PC-9 (cell line): ENCODE measurements at regions not wholly inside any gene's neighbourhood (a gene's known extent, or its start where the extent isn't known, plus 50 kb on each side); places are given as distances from the start of the nearest gene placed in this dataset.

Experiments
- BruUV-seq: library from RNA; stranded (reverse); fragments of 400-500 nt; replicated peaks from 2 replicates; lab custom pipeline; 2021; lab: Mats Ljungman, UMichigan
- CTCF ChIA-PET: fragments of 300-600 bp; sonication (Branson Sonifier 250); formaldehyde crosslinking; loops from one replicate; lab custom pipeline; 2022; ENCODE audit warnings: antibody characterized with exemption; lab: Charles Lee
- POLR2A ChIA-PET: fragments of 300-600 bp; sonication (Branson Sonifier 250); formaldehyde crosslinking; loops from one replicate; lab custom pipeline; 2022; ENCODE audit warnings: antibody characterized with exemption; ENCODE audit not compliant: unreplicated experiment; lab: Charles Lee
- DNase-seq, 2 experiments: peaks; one replicate each; pipeline versions ENCODE4 v3.0.0 to v3.0.0-alpha.2; 2015 to 2022; ENCODE audit warnings: mixed read lengths in 1 of 2
- H2AFZ ChIP-seq: fragments of 200-600 bp; sonication (generic); 2 replicates; pipeline ENCODE4 v1.8.1; 2017; ENCODE audit warnings: antibody characterized with exemption
- H3F3A ChIP-seq: fragments of 200-600 bp; sonication (generic); 2 replicates; pipeline ENCODE4 v1.8.1; 2017; ENCODE audit warnings: antibody characterized with exemption, mild to moderate bottlenecking, low read depth; ENCODE audit not compliant: insufficient read depth
- H3K27ac ChIP-seq: fragments of 200-600 bp; sonication (generic); 2 replicates; pipeline ENCODE4 v1.6.1; 2016; ENCODE audit warnings: mixed run types
- H3K27me3 ChIP-seq: fragments of 200-600 bp; sonication (generic); 2 replicates; pipeline ENCODE4 v1.6.1; 2016; ENCODE audit warnings: low read depth, mixed run types; ENCODE audit not compliant: insufficient read depth
- H3K36me3 ChIP-seq: fragments of 200-600 bp; sonication (generic); 2 replicates; pipeline ENCODE4 v1.6.1; 2016; ENCODE audit warnings: low read depth, mixed run types
- H3K4me1 ChIP-seq: fragments of 200-600 bp; sonication (generic); replicated peaks from 2 replicates; pipeline ENCODE4 v1.6.1; 2016; ENCODE audit warnings: mixed run types; ENCODE audit not compliant: insufficient read depth
- H3K4me2 ChIP-seq: fragments of 200-600 bp; sonication (generic); 2 replicates; pipeline ENCODE4 v1.6.1; 2017; ENCODE audit warnings: mixed run types
- H3K4me3 ChIP-seq: fragments of 200-600 bp; sonication (generic); 2 replicates; pipeline ENCODE4 v1.6.1; 2016; ENCODE audit warnings: mixed run types
- H3K79me2 ChIP-seq: fragments of 200-600 bp; sonication (generic); 2 replicates; pipeline ENCODE4 v1.6.1; 2017; ENCODE audit warnings: low read depth, mixed run types
- H3K9me2 ChIP-seq: fragments of 200-600 bp; sonication (generic); 2 replicates; pipeline ENCODE4 v1.8.1; 2017; ENCODE audit warnings: mild to moderate bottlenecking; ENCODE audit not compliant: insufficient read depth
- H3K9me3 ChIP-seq: fragments of 200-600 bp; sonication (generic); 2 replicates; pipeline ENCODE4 v1.8.1; 2016; ENCODE audit warnings: low read depth; ENCODE audit not compliant: insufficient read depth
- H4K20me1 ChIP-seq: fragments of 200-600 bp; sonication (generic); 2 replicates; pipeline ENCODE4 v1.8.1; 2017; ENCODE audit not compliant: insufficient read depth
- EZH2 ChIP-seq: fragments of 200-600 bp; sonication (generic); IDR thresholded peaks from 2 replicates; pipeline ENCODE4 v1.8.0; 2017; ENCODE audit warnings: antibody characterized with exemption, low read depth
- intact Hi-C: fragments of 100-400 bp; cut with micrococcal nuclease; formaldehyde crosslinking; loops from one replicate; pipeline ENCODE4 v1.10.0; 2022; ENCODE audit not compliant: unreplicated experiment
- TF ChIP-seq, protein P1 (sequence below): fragments of 200-600 bp; sonication (generic); conservative IDR thresholded peaks from 2 replicates; pipeline ENCODE4 v1.6.1; 2017; ENCODE audit warnings: mixed run types, antibody characterized with exemption, mild to moderate bottlenecking, moderate library complexity

GRCh38 chr14:41350476-41350875, 256.2 kb upstream of the LRFN5 start:
- H2AFZ ChIP-seq = no peak overlapping the region
- no peaks in the 10 kb centered on the region for H3K36me3 ChIP-seq
- intact Hi-C loops = no loop called here
- no peaks in the 10 kb centered on the region for H3K9me3 ChIP-seq
- POLR2A ChIA-PET = no interaction called here
- TF ChIP-seq EZH2 = no peak
- TF ChIP-seq, protein P1, sequence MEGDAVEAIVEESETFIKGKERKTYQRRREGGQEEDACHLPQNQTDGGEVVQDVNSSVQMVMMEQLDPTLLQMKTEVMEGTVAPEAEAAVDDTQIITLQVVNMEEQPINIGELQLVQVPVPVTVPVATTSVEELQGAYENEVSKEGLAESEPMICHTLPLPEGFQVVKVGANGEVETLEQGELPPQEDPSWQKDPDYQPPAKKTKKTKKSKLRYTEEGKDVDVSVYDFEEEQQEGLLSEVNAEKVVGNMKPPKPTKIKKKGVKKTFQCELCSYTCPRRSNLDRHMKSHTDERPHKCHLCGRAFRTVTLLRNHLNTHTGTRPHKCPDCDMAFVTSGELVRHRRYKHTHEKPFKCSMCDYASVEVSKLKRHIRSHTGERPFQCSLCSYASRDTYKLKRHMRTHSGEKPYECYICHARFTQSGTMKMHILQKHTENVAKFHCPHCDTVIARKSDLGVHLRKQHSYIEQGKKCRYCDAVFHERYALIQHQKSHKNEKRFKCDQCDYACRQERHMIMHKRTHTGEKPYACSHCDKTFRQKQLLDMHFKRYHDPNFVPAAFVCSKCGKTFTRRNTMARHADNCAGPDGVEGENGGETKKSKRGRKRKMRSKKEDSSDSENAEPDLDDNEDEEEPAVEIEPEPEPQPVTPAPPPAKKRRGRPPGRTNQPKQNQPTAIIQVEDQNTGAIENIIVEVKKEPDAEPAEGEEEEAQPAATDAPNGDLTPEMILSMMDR = no peak
- H3F3A ChIP-seq = no peaks in the 10 kb centered on the region
- CTCF ChIA-PET = no interaction called here
- no peak overlapping the region for H3K4me3 ChIP-seq
- H3K27ac ChIP-seq = no peak overlapping the region
- H3K4me2 ChIP-seq = no peak overlapping the region
- BruUV-seq = no TSS peak
- no peaks in the 10 kb centered on the region for H3K79me2 ChIP-seq
- H3K4me1 ChIP-seq = no peaks in the 10 kb centered on the region
- no peaks in the 10 kb centered on the region for H3K27me3 ChIP-seq
- no peaks in the 10 kb centered on the region for H4K20me1 ChIP-seq
- no peaks in the 10 kb centered on the region for H3K9me2 ChIP-seq
- DNase-seq = peak in 1 of 2 experiments; percentile 3

DNA sequence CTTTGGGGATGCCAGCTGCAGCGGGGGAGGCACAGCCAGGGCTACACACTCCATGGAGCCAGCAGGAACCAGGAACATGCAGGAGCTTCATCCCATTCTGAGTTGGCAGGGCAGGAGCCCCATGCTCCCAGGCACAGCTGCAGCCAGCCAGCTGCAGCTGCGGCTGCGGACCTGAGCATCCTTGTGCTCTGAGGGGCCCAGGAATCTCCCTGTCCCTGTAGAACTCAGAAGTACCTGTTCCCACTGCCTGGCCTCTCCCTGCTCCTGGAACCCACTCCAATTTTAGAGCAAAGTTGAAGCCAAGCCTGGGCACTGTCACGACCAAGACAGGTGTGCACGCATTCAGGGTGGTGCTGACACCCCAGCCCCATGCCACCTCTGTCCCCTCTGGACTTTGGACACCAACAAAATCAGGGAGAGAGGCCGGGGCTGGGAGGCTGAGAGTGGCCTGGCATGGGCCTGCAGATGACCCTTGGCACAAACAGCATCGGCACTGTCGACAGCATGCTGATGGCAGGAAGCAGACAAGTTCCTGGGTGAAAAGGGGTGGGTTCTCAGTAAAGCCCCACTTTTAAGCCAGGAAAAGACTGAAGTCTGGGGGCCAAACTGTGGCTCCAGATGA, 257.3 kb upstream of the LRFN5 start:
- Histone ChIP-seq H3K4me2 (no peak overlapping the region), H2AFZ (no peak overlapping the region), H3K9me3 (no peaks in the 10 kb centered on the region), H3K27me3 (no peaks in the 10 kb centered on the region), H3K4me3 (no peak overlapping the region), H3K9me2 (no peaks in the 10 kb centered on the region), H3F3A (no peaks in the 10 kb centered on the region), H3K27ac (no peak overlapping the region), H4K20me1 (no peaks in the 10 kb centered on the region), H3K36me3 (no peaks in the 10 kb centered on the region), H3K79me2 (no peaks in the 10 kb centered on the region), H3K4me1 (no peaks in the 10 kb centered on the region)
- intact Hi-C loops = no loop called here
- POLR2A ChIA-PET = interaction anchor here (0.6 kb wide), 1 partner anchor 903 kb away, joined by 3 read pairs; no protein-coding TSS in a partner anchor
- CTCF ChIA-PET = no interaction called here
- no peak for DNase-seq
- TF ChIP-seq, protein P1 = no peak
- TF ChIP-seq EZH2 = no peak
- BruUV-seq = no TSS peak

- DNase-seq = no peak
- BruUV-seq = no TSS peak
- Histone ChIP-seq H3K4me1 (no peaks in the 10 kb centered on the region), H3K36me3 (no peaks in the 10 kb centered on the region), H3K4me3 (no peak overlapping the region), H3K27ac (no peak overlapping the region), H3K9me3 (no peaks in the 10 kb centered on the region), H3K4me2 (no peak overlapping the region), H3F3A (no peaks in the 10 kb centered on the region), H2AFZ (no peak overlapping the region), H3K27me3 (no peaks in the 10 kb centered on the region), H3K9me2 (no peaks in the 10 kb centered on the region), H4K20me1 (no peaks in the 10 kb centered on the region), H3K79me2 (no peaks in the 10 kb centered on the region)
- ChIA-PET POLR2A (no interaction called here), CTCF (no interaction called here)
- no peak for TF ChIP-seq EZH2
- TF ChIP-seq, protein P1 = no peak
- intact Hi-C loops = no loop called here
Observed at GRCh38 chr14:41343857-41344256, 262.8 kb upstream of the LRFN5 start.
